RCC 7860 (cell line): ENCODE measurements at regions not wholly inside any gene's neighbourhood (a gene's known extent, or its start where the extent isn't known, plus 50 kb on each side); places are given as distances from the start of the nearest gene placed in this dataset.
A peak's percentile ranks its signal among the peaks of the same experiment; 100 is the strongest.

Experiments
- DNase-seq: peaks from one replicate; pipeline ENCODE4 v3.0.0-alpha.2; 2015; ENCODE audit warnings: low spot score
- FAIRE-seq: peaks from 2 replicates; lab custom pipeline; 2012; peaks lifted over from hg19 to GRCh38; lab: Jason Lieb, UNC

DNA sequence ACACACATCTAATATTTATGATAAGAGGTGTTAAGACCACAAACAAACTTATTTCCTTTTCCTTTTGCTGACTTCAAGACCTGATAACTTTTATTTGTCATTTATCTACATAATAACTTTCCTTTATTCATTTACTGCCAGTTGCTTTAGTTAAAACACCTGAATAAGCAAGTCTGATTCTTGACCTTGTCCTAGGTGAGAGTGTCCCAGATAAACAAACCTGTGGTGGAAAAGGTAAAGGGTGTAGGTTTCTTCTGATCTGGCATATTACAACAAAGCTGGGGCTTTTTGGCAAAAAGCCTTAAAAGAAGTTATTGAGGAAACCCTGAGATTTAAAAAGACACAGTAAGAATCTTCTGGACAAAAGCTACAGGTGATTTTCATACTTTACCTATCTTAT, 191.5 kb downstream of the ZBBX start:
- DNase-seq = no peak
- FAIRE-seq = no peak

DNA sequence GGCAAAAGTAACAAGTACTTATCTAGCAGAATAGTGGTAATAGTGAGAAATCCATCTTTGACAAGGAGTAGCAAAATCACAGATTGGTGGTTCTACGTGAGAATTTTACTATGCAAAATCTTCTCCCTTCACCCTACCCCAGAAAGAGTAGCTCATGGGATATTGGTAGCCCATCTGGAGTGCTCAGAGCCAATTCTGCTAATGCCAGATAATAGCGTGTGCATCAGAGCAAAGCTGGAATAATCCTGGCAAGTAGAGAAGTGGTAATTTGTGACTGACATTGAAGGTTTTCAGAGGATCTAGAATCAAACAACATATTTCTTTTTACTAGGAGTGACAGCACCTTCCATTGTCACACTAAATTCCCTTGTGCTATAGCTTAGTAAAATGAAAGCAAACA, 192.9 kb downstream of the ZBBX start:
- DNase-seq (no peak), FAIRE-seq (no peak)

DNA sequence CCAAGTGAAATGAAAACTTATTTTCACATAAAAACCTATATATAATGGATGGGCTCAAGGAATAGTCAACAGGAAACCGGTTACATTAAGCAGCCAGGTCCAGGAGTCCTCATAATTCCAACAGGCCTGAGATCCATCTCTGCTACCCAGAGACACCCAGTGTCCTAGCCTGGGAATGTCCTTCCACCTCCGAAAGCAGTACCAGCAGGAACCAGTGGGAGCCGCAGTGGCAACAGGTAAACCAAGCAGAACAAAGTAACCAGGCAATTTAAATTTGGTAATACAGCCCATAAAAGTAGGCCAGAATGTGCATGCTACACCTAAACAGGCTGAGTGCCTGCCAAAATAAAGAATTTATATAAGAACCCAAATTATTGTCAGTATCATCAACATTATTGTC, 195.6 kb downstream of the ZBBX start:
- FAIRE-seq = no peak
- DNase-seq = no peak

DNA sequence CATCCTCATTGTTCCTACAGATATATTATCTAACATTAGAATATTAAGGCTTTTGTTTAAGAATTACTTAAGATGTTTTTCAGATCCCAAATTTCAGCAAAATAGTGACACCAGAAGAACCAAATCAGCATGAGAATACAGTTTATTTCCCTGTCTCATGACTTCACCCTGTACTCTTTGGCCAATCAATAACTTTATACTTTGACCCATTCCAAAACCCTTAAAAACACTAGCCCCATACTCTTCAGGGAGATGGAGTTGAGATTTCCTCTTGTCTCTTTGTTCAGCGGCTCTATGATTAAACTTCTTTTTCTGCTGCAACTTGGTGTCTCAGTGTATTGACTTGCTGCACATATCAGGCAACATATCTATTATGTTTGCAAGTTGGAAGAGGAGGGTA, 207.7 kb downstream of the ZBBX start:
- DNase-seq (no peak), FAIRE-seq (no peak)

- no peak for FAIRE-seq
- DNase-seq = no peak
Measured at GRCh38 chr3:167167491-167167890, 212.6 kb downstream of the ZBBX start.

GRCh38 chr3:167166594-167167253, 213.4 kb downstream of the ZBBX start:
- DNase-seq = no peak
- no peak for FAIRE-seq

GRCh38 chr3:167166012-167166411, 214.1 kb downstream of the ZBBX start:
- DNase-seq (no peak), FAIRE-seq (no peak)

DNA sequence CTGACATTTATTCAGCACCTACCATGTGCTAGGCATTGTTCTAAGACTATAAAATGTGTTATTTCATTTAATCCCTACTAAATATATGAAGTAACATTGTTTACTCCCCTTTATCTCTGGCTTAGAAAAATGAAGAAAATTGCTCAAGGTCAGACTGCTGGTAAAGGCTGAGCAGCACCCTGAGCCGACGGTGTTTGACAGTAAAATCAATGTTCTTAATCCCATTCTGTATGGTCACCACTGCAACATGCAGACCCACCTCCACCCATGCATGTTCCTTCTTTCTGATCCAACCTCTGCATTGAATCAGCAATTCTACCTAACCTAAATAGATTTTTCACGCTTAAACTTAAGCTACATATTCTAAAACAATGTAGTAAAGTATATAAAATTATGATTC, 216.5 kb downstream of the ZBBX start:
- no peak for FAIRE-seq

GRCh38 chr3:167162083-167162482, 218.0 kb downstream of the ZBBX start:
- no peak for DNase-seq
- no peak for FAIRE-seq

More for the DNA sequence above, 216.5 kb downstream of the ZBBX start:
- no peak for DNase-seq

GRCh38 chr3:167160781-167161180, 219.3 kb downstream of the ZBBX start:
- FAIRE-seq (no peak), DNase-seq (no peak)

DNA sequence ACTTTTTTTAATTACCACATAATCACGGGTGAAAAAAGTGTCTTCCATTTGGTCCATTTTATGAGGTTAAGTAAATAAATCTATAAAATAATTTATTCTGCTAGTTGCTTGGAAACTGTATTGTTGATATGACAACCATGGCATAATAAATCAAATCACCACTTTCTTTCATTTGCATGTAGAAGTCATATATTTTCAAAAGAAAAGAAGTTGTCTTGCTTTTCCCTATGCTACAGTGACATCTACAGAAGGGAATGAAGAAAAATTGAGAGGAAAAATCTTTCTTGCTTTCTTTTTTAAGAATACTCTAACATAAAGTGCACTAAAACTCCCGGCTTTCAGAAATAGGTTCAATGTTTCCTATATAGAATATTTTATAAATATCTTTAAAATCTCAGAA, 228.5 kb downstream of the ZBBX start:
- FAIRE-seq (no peak), DNase-seq (no peak)

GRCh38 chr3:167148136-167148535, 232.0 kb downstream of the ZBBX start:
- DNase-seq (no peak), FAIRE-seq (no peak)

DNA sequence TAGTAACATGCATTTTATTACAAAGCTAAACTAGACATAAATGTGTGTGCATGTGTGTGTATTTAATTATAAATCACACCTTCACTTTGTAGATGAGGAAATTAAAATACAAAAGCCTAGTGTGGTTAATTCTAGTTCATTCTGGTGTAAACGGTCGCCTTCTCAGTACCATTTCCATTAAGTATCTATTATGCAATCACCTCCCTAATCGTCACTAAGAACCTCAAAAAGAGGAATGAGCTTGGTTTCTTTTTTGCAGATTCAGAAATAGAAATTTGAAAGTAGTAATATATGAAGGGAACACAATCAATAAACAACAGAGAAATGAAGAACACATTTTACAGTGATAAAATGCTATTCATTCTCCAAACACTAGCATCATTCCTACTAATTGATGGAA, 233.2 kb downstream of the ZBBX start:
- FAIRE-seq = no peak
- DNase-seq = no peak

GRCh38 chr3:167125612-167126407, 254.3 kb downstream of the ZBBX start:
- no peak for FAIRE-seq
- no peak for DNase-seq

DNA sequence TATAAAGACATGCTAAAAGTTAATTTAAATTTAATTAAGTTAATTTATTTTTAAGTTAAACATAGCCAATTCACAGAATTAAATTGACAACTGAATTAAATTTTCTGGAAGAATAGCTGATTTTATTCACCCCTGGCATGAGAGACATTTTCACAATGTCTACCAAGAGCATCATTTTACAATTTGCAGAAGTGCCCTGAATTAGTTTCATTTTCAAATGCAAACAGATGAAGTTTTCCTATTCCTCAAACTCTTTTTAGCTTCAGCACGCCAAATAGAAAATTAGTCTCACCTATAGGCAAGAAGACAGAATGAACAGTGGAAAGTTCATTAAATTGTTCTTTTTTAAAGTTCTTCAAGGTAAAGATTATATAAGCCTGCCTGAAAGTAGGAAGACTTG, 259.3 kb downstream of the ZBBX start:
- no peak for DNase-seq
- no peak for FAIRE-seq

DNA sequence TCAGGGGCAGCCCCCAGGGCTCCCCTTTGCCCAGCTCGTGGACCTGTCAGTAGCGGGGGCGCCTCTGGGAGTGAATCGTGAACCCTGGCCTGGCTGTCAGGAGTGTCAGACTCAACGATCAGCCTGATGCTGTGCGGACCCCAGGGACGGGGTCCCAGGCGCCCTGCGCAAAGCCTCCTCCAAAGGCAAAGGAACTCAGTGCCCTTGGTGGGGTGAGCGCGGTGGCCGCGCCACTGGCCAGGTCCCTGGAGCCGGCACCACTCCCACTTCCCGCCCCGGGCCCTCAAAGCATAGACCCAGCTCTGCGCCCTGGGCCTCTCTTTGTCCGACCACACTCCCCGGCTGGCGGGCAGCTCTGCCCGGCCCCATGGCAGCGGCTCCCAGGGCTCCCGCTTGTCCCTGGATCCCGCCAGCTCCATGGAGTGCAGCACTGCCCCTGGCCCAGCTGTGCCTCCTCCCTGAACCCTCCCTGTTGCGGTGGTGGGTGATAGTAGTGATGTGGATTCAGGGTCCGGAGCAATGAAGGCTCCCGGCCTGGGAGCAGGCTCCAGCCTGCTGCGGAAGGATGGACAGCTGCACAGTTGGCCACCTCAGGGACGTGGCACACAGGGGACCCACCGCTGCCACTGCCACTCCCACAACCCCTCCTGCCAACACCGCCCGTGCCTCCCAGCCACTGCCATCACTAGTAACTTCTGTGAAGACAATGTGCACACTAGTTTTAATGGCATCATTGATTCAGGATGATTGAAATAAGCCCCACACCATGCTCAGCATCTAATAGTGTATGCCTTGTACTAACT, 263.8 kb downstream of the ZBBX start:
- no peak for DNase-seq
- FAIRE-seq = no peak

GRCh38 chr3:167115331-167115934, 264.7 kb downstream of the ZBBX start:
- no peak for DNase-seq
- FAIRE-seq = no peak

DNA sequence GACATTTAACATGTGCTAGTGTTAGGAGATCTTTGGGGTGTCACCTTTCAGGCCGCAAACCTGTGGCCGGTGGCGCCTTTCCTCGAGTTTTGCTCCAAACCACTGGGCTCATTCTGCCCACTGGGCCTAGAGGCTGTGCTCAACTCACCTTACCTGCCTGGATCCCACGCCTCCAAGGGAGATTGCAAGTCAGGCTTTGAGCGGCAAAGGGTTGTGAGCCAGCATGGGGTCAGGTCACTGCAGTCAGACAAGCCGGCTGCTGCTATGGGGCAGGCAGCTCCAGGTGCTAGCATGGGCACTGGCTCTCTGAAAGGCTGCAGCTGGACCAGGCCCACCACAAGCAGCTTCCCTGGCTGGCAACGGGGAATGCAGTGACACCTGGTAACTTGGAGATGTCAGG, 265.5 kb downstream of the ZBBX start:
- FAIRE-seq (no peak), DNase-seq (no peak)

DNA sequence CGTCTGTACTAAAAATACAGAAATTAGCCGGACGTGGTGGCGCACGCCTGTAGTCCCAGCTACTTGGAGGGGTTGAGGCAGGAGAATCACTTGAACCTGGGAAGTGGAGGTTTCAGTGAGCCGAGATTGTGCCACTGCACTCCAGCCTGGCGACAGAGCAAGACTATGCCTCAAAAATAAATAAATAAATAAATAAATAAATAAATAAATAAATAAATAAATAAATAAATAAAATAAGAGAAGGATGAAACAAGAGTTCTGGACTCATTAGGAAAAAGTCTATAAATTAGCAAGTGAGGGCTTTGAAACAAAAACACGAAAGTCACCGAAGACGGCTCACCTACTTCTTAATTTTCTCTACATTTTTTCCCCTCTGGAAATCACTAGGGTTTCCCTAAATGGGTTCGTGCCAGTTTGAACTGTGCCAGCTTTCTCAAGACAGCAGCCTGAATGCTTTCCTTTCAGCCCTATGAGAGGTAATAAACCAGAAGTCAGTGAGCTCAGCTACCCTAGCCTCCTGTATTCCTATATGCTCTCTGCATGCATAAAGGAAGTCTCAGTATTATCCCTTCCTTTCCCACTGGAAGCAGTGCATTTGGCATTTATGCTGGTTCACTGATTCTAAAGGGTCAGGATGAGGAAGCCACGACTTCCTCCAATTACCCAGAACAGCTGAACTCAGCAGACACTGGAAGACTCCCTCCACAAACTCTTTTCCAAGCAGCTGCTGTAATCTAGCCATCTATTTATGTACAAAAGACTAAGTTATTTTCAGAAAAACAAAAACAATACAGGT, 266.9 kb downstream of the ZBBX start:
- DNase-seq (no peak), FAIRE-seq (no peak)

- FAIRE-seq = no peak
- DNase-seq = peak; percentile 38
Measured at GRCh38 chr3:167110901-167111300, 269.2 kb downstream of the ZBBX start.

GRCh38 chr3:167109746-167110145, 270.4 kb downstream of the ZBBX start:
- DNase-seq (no peak), FAIRE-seq (no peak)
